Thoracic aorta (tissue), 2 donors: ENCODE measurements at regions not wholly inside any gene's neighbourhood (a gene's known extent, or its start where the extent isn't known, plus 50 kb on each side); places are given as distances from the start of the nearest gene placed in this dataset.

Experiments used
- ATAC-seq: fragments of 150-250 bp; one replicate; pipeline ENCODE4 v1.8.0; 2017; ENCODE audit warnings: low read depth; ENCODE audit not compliant: insufficient number of reproducible peaks, low FRiP score
- DNase-seq: peaks from one replicate; pipeline ENCODE4 v3.0.0-alpha.2; 2020; ENCODE audit warnings: low spot score
- H3K27ac ChIP-seq, 2 donors: fragments of 200-600 bp; sonication (generic); 1 replicate in 1 of 2; 2 replicates in 1 of 2; pipeline ENCODE4 v1.5.1; 2016; ENCODE audit warnings: mild to moderate bottlenecking in 2 of 2, moderate library complexity in 2 of 2
- H3K27me3 ChIP-seq: fragments of 200-600 bp; sonication (generic); replicated peaks from 2 replicates; pipeline ENCODE4 v1.6.0; 2016; ENCODE audit warnings: mild to moderate bottlenecking; ENCODE audit not compliant: insufficient read depth
- H3K36me3 ChIP-seq: fragments of 200-600 bp; sonication (generic); one replicate; pipeline ENCODE4 v1.5.1; 2016
- H3K4me1 ChIP-seq, 2 donors: fragments of 200-600 bp; sonication (generic); 1 replicate in 1 of 2; 2 replicates in 1 of 2; pipeline versions ENCODE4 v1.5.1 to v1.6.0; 2016; ENCODE audit warnings: low read depth in 2 of 2, mild to moderate bottlenecking in 1 of 2; ENCODE audit not compliant: control insufficient read depth in 1 of 2
- H3K4me3 ChIP-seq: fragments of 200-600 bp; sonication (generic); 2 replicates; pipeline ENCODE4 v1.5.1; 2016; ENCODE audit warnings: mild to moderate bottlenecking
- H3K9me3 ChIP-seq: fragments of 200-600 bp; sonication (generic); 2 replicates; pipeline ENCODE4 v1.5.1; 2016
- TF ChIP-seq, protein P1 (sequence below): fragments of 200-600 bp; sonication (generic); IDR thresholded peaks from one replicate; pipeline ENCODE4 v1.5.1; 2019; ENCODE audit warnings: antibody characterized with exemption

DNA sequence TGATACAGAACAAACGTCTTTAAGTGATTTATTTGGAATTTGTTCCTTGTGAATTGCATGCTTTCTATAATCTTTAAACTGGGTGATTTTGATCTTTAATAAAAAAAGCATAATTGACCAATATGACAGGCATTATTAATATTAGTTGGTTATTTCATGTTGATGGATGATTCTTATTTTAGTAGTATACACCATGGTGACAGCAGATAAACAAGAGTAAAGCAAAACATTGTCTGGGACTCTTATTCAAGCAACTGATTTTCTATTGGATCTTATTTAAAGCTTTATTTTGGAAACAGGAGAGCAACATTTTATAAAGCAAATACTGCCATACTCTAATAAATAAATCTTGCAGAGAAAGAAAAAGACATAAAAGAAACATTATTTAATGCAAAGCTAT is 591.4 kb upstream of the GNPDA2 start:
- H3K9me3 ChIP-seq, result no peaks in the 10 kb centered on the region
- no peaks in the 10 kb centered on the region for H3K27me3 ChIP-seq
- no peak for DNase-seq
- H3K36me3 ChIP-seq, result no peaks in the 10 kb centered on the region
- H3K27ac ChIP-seq, result no peak overlapping the region
- TF ChIP-seq, protein P1, sequence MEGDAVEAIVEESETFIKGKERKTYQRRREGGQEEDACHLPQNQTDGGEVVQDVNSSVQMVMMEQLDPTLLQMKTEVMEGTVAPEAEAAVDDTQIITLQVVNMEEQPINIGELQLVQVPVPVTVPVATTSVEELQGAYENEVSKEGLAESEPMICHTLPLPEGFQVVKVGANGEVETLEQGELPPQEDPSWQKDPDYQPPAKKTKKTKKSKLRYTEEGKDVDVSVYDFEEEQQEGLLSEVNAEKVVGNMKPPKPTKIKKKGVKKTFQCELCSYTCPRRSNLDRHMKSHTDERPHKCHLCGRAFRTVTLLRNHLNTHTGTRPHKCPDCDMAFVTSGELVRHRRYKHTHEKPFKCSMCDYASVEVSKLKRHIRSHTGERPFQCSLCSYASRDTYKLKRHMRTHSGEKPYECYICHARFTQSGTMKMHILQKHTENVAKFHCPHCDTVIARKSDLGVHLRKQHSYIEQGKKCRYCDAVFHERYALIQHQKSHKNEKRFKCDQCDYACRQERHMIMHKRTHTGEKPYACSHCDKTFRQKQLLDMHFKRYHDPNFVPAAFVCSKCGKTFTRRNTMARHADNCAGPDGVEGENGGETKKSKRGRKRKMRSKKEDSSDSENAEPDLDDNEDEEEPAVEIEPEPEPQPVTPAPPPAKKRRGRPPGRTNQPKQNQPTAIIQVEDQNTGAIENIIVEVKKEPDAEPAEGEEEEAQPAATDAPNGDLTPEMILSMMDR, result no peak
- no peak for ATAC-seq
- H3K4me1 ChIP-seq, result peaks cover 7 to 21% of the 10 kb centered on the region in 2 donors
- H3K4me3 ChIP-seq, result no peak overlapping the region

- H3K27ac ChIP-seq, result peak overlapping the region in 1 of 2 donors; percentile 35
- DNase-seq (no peak), ATAC-seq (no peak)
- H3K4me1 ChIP-seq, result peaks cover 7 to 21% of the 10 kb centered on the region in 2 donors
- no peaks in the 10 kb centered on the region for H3K36me3 ChIP-seq
- H3K4me3 ChIP-seq, result no peak overlapping the region
- no peaks in the 10 kb centered on the region for H3K9me3 ChIP-seq
- TF ChIP-seq, protein P1, result no peak
- H3K27me3 ChIP-seq, result no peaks in the 10 kb centered on the region
Measured at GRCh38 chr4:45317276-45317675, 590.9 kb upstream of the GNPDA2 start.

- no peaks in the 10 kb centered on the region for H3K36me3 ChIP-seq
- ATAC-seq (no peak), DNase-seq (no peak)
- H3K27ac ChIP-seq, result no peak overlapping the region
- no peaks in the 10 kb centered on the region for H3K9me3 ChIP-seq
- H3K27me3 ChIP-seq, result no peaks in the 10 kb centered on the region
- TF ChIP-seq, protein P1, result no peak
- H3K4me3 ChIP-seq, result no peak overlapping the region
- peaks cover 7 to 21% of the 10 kb centered on the region in 2 donors for H3K4me1 ChIP-seq
Measured at GRCh38 chr4:45316257-45316656, 589.9 kb upstream of the GNPDA2 start.

DNA sequence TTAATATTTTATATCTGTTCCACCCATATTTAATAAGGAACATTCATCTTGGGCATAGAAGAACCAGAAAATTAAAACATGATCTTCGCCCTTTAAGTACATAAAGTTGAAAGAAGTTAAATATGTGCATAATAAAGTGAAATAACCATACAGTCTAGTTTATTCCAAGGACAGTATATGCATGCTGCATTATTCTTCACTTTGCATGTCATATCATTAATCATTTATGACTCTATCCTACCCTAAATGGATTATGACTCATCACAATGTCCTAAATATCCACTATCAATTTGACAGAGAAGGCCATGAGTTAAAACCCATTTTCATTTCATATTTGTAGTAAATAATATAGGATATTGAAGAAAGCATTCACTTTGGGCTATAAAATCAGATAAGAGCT is 576.5 kb upstream of the GNPDA2 start:
- Histone ChIP-seq H3K27ac (no peak overlapping the region), H3K36me3 (no peaks in the 10 kb centered on the region), H3K9me3 (no peaks in the 10 kb centered on the region), H3K27me3 (no peaks in the 10 kb centered on the region), H3K4me1 (no peaks in the 10 kb centered on the region), H3K4me3 (no peak overlapping the region)
- no peak for DNase-seq
- TF ChIP-seq, protein P1, result no peak
- ATAC-seq, result no peak

GRCh38 chr4:45294464-45294863 is 568.1 kb upstream of the GNPDA2 start:
- ATAC-seq (no peak), DNase-seq (no peak)
- no peaks in the 10 kb centered on the region for H3K4me1 ChIP-seq
- no peaks in the 10 kb centered on the region for H3K27me3 ChIP-seq
- no peaks in the 10 kb centered on the region for H3K36me3 ChIP-seq
- TF ChIP-seq, protein P1, result no peak
- H3K4me3 ChIP-seq, result no peak overlapping the region
- H3K27ac ChIP-seq, result no peak overlapping the region
- no peaks in the 10 kb centered on the region for H3K9me3 ChIP-seq
